Stomach (tissue), 8 donors: ENCODE measurements at regions not wholly inside any gene's neighbourhood (a gene's known extent, or its start where the extent isn't known, plus 50 kb on each side); places are given as distances from the start of the nearest gene placed in this dataset.

ENCODE experiments used
- DNase-seq, 2 donors: peaks; one replicate each; pipeline versions ENCODE4 v3.0.0 to v3.0.0-alpha.2; 2013 to 2019
- H3K27ac ChIP-seq, 5 donors: fragments of 200-600 bp in 4 of 5; sonication (generic) in 4 of 5; one replicate each; pipeline ENCODE4 v1.5.1; 2013 to 2019; ENCODE audit warnings: mild to moderate bottlenecking in 1 of 5, moderate library complexity in 1 of 5
- H3K27me3 ChIP-seq, 3 donors: fragments of 200-600 bp; sonication (generic); one replicate each; pipeline ENCODE4 v1.5.1; 2017 to 2019; ENCODE audit warnings: mixed run types in 1 of 3
- H3K36me3 ChIP-seq, 4 donors: fragments of 200-600 bp; sonication (generic); 1 replicate in 3 of 4; 2 replicates in 1 of 4; pipeline ENCODE4 v1.5.1; 2016 to 2019
- H3K4me1 ChIP-seq, 4 donors: fragments of 200-600 bp; sonication (generic); one replicate each; pipeline ENCODE4 v1.5.1; 2016 to 2019
- H3K4me3 ChIP-seq, 4 donors: fragments of 200-600 bp; sonication (generic) in 3 of 4; one replicate each; pipeline ENCODE4 v1.5.1; 2016 to 2019; ENCODE audit warnings: mild to moderate bottlenecking in 1 of 4
- H3K9me3 ChIP-seq, 4 donors: fragments of 200-600 bp; sonication (generic); one replicate each; pipeline ENCODE4 v1.5.1; 2016 to 2019
- CTCF ChIP-seq, 7 experiments: fragments of 450-650 bp in 4 of 7; fragments of 200-600 bp in 3 of 7; sonication (generic) in 3 of 7; IDR thresholded peaks; one replicate each; pipeline ENCODE4 v1.5.1; 2016 to 2019; ENCODE audit warnings: antibody characterized with exemption in 7 of 7, control low read depth in 2 of 7, mild to moderate bottlenecking in 1 of 7
- EP300 ChIP-seq: sonication (generic); formaldehyde crosslinking; IDR thresholded peaks from one replicate; pipeline ENCODE4 v1.6.1; 2017; ENCODE audit warnings: antibody characterized with exemption
- POLR2A ChIP-seq, 4 donors: fragments of 450-650 bp; IDR thresholded peaks; one replicate each; pipeline ENCODE4 v1.6.1; 2016; ENCODE audit warnings: antibody characterized with exemption in 4 of 4, control low read depth in 2 of 4, mild to moderate bottlenecking in 1 of 4, moderate library complexity in 1 of 4
- POLR2AphosphoS5 ChIP-seq, 3 donors: sonication (generic); formaldehyde crosslinking; IDR thresholded peaks; one replicate each; pipeline ENCODE4 v1.6.1; 2016; ENCODE audit warnings: antibody characterized with exemption in 3 of 3
- WGBS, 5 donors: extraction: QIAGEN DNeasy Blood & Tissue Kit in 3 of 5; methylation state at CpG; one replicate each; pipeline versions ENCODE4 v1.1.5 to v1.1.7; 2013 to 2018; 5-methylcytosine and 5-hydroxymethylcytosine counted together
- intact Hi-C: fragments of 100-400 bp; cut with DNase I; formaldehyde crosslinking; loops from one replicate; pipeline ENCODE4 v1.15.1; 2023; ENCODE audit warnings: low total_unique reads
- donor health status: healthy with polysubstance abuse.
- donor health status: Bipolar disorder and iron deficiency.
- donor health status: healthy.

GRCh38 chr14:32004300-32004699, 72.8 kb upstream of the ARHGAP5 start:
- TF ChIP-seq EP300 = no peak
- no peak for TF ChIP-seq POLR2AphosphoS5 (IDR thresholded peaks at IDR 0.05)
- TF ChIP-seq CTCF (IDR thresholded peaks at IDR 0.05) = no peak
- no peak for TF ChIP-seq POLR2A (IDR thresholded peaks at IDR 0.05)
- no peaks in the 10 kb centered on the region for H3K27me3 ChIP-seq
- H3K4me3 ChIP-seq = no peak overlapping the region
- peaks cover 0 to 12% (median 0%) of the 10 kb centered on the region in 4 donors for H3K4me1 ChIP-seq
- H3K36me3 ChIP-seq = no peaks in the 10 kb centered on the region
- no peaks in the 10 kb centered on the region for H3K9me3 ChIP-seq
- no peak overlapping the region for H3K27ac ChIP-seq
- WGBS, 5 donors = 73 to 86% (median 83%) methylated on average over 4 of the region's 4 CpGs
- intact Hi-C loops = no loop called here
- DNase-seq = no peak

- H3K4me1 ChIP-seq = peaks cover 0 to 12% (median 0%) of the 10 kb centered on the region in 4 donors
- no peaks in the 10 kb centered on the region for H3K9me3 ChIP-seq
- H3K27me3 ChIP-seq = no peaks in the 10 kb centered on the region
- DNase-seq = no peak
- no peak overlapping the region for H3K4me3 ChIP-seq
- intact Hi-C loops = no loop called here
- no peaks in the 10 kb centered on the region for H3K36me3 ChIP-seq
- TF ChIP-seq POLR2AphosphoS5 (IDR thresholded peaks at IDR 0.05) (no peak), EP300 (no peak), POLR2A (IDR thresholded peaks at IDR 0.05) (no peak)
- 84 to 100% (median 94%) methylated on average over 5 of the region's 5 CpGs for WGBS, 5 donors
- H3K27ac ChIP-seq = no peak overlapping the region
Measured at GRCh38 chr14:32005628-32006027, 71.5 kb upstream of the ARHGAP5 start.

GRCh38 chr14:32006263-32007110, 70.6 kb upstream of the ARHGAP5 start:
- Histone ChIP-seq H3K4me3 (no peak overlapping the region), H3K9me3 (no peaks in the 10 kb centered on the region), H3K4me1 (peaks cover 0 to 12% (median 0%) of the 10 kb centered on the region in 4 donors), H3K27ac (peak overlapping the region in 1 of 5 donors; percentile 23), H3K27me3 (no peaks in the 10 kb centered on the region), H3K36me3 (no peaks in the 10 kb centered on the region)
- TF ChIP-seq CTCF (IDR thresholded peaks at IDR 0.05) (no peak), POLR2AphosphoS5 (IDR thresholded peaks at IDR 0.05) (peak in 1 of 3 donors; percentile 7)
- intact Hi-C loops = no loop called here
- 40 to 57% (median 44%) methylated on average over 14 of the region's 14 CpGs for WGBS, 5 donors
- peak in 1 of 2 donors; percentile 41 for DNase-seq

GRCh38 chr14:32007755-32008362, 69.2 kb upstream of the ARHGAP5 start:
- H3K4me3 ChIP-seq = no peak overlapping the region
- peaks cover 0 to 12% (median 0%) of the 10 kb centered on the region in 4 donors for H3K4me1 ChIP-seq
- intact Hi-C loops = no loop called here
- 53 to 69% (median 67%) methylated on average over 2 of the region's 2 CpGs for WGBS, 5 donors
- DNase-seq = no peak
- no peak for TF ChIP-seq POLR2AphosphoS5 (IDR thresholded peaks at IDR 0.05)
- no peak for TF ChIP-seq POLR2A (IDR thresholded peaks at IDR 0.05)
- no peak for TF ChIP-seq CTCF (IDR thresholded peaks at IDR 0.05)
- TF ChIP-seq EP300 = no peak
- no peaks in the 10 kb centered on the region for H3K9me3 ChIP-seq
- no peaks in the 10 kb centered on the region for H3K27me3 ChIP-seq
- no peaks in the 10 kb centered on the region for H3K36me3 ChIP-seq
- H3K27ac ChIP-seq = no peak overlapping the region
